HG03558 (cell line): ENCODE measurements at regions not wholly inside any gene's neighbourhood (a gene's known extent, or its start where the extent isn't known, plus 50 kb on each side); places are given as distances from the start of the nearest gene placed in this dataset.

Source experiments
- ATAC-seq: cut with Tn5 transposase; IDR thresholded peaks from one replicate; pipeline ENCODE4 v1.9.1; 2021; ENCODE audit warnings: moderate number of reproducible peaks; ENCODE audit not compliant: unreplicated experiment; ENCODE audit errors: extremely low read depth

DNA sequence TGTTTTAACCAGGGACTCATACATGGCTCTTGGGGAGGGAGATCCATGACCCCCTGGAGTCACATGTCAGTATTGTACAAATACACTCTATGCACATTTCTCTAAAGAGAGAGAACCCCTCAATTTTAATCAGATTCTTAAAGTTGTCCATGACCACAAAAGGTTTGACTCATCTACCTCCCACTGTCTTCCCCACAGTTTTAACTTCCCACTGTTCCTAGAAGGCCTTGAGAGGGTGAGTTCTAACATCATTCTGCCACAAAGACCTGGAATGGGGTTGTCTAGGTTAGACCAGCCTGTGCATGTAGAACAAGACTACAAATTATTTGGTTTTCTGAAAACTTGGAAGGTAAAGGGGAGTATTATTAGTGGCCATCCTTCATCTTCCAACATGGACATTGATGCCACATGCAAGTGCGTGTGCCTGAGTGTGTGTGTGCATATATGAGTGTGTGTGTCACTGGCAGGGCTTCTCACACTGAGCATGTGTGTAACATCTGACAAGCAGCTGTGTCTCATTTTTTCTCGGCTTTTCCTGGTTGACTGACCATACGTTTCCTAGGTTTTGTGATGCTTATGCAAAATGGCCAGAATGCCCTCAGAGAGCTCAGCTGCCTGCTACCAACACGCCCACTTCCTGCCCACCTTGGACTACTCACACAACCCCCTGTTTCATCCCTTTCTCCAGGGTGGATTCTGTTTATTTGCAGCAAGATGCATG is 94.6 kb upstream of the LGALSL start:
- no peak for ATAC-seq

DNA sequence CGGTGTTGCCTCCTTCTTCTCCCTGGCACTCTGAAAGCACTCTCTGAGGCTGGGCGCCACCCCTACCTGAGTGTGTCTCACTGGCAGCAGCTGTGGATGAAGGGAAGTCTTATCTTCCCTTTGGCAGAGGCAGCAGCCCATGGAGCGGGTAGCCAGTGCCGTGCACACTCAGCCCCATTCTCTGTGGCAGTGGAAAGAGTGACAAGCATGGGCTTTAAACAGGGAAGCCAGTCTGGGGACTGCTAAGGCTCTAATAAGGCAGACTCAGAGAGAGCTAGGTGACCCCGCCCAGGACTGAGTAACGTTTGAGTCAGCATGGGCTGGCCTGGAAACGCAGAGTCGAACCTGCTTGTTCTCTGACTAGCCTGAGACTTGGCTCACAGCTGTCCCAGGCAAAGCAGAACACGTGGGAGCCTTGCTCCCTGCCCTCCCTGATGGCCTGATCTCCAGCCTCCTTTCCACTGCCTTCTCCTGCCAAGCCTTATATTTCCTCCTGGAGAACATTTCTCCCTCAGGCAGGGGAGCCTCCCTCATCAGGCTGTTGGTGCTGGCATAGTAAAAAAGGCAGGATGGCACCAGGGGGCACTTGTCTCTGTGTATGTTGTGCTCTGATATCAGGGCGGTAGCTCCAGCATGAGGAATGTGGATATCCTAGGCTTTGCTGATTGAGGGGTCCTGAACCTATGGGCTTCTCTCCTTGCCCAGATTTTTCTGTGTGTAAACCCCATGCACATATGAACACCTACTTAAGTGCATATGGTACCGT is 93.9 kb upstream of the LGALSL start:
- ATAC-seq: no peak

DNA sequence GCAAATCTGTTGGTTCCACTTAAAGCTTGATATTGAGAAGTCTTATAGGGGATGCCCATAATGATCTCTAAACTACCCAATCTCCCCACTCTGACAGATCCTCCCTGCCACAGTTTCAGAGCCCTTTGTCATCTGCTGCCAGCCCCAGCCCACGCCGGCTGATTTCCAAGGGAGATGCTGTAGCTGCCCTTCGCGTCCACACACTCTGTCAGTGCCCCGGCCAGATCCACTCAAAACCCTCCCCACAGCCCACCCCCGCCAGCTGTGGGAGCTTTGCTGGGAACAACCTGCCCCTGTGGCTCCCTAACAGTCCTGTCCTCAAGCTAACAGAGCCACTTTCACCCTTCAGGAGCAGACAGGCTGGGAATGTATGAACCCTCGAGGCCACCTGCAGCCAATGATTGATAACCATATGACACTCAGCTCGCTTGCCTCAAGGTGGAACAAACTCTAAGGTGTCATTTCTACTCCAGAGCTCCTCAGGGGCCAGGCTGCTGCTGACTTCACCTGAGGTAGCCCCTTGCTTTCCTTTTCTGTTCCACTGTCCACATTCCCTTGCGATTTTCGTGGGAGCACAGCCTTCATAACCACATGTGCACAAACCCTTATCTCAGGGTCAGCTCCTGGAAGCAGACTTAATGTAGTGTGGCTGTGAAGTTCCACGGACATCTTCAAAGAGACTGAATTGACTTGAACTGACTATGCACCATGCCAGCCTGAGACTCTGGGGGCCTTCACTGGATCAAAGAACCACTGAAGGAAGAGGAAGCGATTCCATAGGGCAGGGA is 92.6 kb upstream of the LGALSL start:
- no peak for ATAC-seq

DNA sequence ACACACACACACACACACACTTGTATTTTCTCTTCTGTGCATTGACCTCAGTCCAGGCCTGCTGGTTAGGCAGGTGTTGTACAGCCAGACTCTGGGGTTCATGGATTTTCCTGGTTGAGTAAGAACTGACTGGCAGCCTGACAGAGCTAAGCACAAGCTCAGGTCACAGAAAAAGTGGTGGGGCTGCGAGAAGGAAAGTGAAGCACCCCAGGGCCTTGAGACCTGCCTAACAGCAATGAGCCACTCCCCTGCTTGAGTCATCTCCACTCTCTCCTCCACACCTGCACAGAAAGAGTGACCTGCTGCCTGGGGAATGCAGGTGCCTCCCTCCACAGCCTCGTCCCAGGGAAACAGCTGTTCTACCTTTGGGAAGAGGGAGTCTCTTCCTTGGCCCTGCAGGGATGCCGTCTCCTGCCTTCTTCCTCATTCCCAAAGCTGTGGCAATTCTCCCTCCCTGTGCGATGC is 91.4 kb upstream of the LGALSL start:
- no peak for ATAC-seq

DNA sequence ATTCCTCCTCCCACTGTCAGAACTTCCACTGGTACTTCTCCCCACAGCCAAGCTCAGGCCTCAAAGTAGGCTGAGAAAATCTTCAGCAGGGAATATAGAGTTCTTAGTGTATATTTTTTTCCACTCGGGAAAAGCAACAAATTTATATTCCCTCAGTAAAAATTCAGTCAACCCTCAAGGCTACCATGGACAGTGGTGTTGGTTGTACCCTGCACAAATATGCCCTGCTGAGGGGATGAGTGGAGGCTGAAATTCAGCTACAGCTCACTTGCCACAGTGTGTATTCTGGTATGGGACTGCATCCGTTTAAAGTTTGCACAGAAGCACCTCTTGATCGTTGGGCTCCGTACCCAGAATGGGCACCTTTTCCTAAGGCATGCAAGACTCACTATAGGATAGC is 90.8 kb upstream of the LGALSL start:
- no peak for ATAC-seq

DNA sequence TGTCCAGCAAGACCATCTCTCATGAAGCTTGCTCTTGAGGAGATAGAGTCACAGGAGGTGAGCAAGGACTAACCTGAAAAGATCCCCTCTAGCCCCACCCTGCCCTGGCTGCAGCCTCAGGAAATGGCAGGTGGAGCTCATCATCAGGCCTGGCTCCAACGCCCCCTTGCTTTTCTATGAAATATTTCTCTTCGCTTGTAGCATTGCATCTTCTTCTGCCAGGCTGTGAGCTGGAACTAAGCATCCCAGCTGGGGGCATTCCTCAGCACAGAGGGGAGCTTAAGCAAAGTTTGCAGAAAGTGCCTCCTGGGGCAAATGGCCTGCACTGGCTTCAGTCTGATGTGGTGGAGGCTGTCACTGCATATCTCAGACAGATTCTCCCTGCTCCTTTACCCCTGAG is 90.1 kb upstream of the LGALSL start:
- no peak for ATAC-seq

DNA sequence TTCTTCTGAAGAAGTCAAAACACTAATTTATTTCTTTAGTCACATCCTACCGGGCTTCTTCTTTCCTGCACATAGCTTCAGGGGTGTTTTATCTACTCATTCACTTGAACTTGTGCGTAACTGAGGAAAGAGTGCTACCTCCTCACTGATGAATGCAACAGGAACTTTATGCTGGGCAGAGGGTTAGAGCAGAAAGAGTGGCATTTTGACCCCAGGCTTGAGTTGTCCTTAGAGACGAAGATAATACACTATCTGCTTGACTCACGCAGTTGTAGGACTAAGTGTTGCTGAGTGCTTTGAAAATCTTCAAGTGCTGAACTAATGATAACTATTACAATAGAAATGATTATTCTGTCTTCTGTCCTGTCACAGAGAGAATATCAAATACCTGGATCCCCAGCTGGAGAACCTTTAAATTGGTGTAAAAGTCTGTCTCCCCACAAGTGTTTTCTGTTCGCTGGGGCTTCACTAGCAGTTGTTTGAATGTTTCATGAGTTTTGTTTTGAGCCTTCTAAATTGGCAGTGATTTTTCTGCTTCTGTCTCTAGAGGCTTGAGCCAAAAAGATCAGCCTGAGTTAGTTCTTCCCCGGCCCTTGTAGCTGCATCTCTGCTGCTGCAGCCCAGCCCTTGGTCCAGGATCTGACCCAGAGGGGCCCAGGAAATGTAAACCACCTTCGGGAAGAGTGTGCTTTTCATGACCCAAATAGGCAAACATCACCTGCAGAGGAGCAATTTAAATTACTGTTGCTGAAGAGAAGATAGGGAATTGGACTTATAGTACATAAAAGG is 86.3 kb upstream of the LGALSL start:
- no peak for ATAC-seq

DNA sequence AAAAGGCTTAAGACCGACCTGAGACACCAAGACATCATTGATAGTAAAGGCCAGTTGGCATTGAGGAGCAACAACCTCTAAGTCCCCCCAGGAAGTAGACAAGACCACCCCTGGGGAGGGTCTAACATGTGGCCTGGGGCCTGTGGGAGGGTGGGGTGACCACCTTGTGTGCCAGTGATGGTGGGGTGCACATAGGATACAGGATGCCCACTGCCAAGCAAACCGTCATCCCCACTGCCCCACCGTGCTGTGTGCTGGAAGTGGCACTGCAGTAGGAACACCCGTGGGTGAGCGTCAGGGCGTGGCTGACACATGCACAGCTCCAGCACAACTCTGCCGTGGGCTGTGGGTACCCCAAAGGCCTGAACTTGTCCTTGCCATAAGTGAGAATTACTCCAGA is 84.3 kb upstream of the LGALSL start:
- no peak for ATAC-seq

DNA sequence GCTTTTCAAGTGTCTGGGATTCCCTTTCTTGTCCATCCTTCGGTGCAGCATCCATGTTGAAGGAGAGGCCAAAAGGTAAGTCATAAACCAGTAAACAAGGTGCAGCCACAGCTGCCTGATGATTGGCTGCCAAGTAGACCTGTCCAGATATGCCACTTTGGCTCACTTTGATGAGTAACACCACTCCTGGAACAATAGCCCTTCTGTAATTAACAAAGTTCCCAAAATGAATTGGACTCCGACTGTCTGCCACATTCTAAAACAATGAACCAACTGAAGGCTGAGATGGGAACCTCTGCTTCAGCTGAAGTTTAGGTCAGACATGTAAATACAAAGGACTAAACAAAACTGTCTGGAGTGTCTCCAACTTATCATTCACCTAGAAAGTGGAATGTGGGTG is 82.2 kb upstream of the LGALSL start:
- no peak for ATAC-seq

DNA sequence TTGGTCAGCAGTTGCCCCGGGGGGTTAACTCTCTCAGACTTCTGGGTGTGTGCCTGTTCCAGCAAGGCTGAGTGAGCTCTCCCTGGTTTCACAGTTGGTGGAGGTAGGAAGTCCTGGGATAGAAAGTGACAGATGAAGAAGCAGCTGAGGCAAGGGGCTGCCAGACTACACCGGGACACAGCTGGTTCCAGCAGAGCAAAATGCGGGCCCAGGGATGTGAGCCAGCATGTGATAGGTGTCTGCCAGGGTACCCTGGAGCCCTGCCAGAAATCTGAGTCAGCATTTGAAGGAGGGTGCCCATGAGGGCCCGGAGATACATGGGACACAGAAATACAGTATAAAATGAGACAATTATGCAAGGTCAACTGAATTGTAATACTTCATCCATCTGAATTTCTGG is 79.3 kb upstream of the LGALSL start:
- no peak for ATAC-seq

DNA sequence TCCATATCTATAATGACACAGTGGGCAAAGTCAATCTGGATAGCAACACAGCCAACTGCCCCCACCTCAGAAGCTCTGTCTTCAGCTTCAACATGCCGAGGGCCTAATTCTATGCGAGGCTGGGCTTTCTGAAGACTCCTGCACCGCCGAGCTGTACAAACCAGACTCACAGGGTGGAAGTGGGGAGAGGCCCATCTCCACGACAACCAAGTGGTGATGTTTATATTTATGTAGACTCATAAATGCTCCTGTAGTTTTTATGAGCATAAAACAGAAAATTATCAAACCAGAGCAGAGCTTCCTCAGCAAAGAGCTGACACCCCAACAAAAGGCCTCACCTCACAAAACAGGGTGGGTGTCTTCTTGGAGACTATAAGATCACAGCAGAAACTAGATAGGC is 77.0 kb upstream of the LGALSL start:
- ATAC-seq: no peak

DNA sequence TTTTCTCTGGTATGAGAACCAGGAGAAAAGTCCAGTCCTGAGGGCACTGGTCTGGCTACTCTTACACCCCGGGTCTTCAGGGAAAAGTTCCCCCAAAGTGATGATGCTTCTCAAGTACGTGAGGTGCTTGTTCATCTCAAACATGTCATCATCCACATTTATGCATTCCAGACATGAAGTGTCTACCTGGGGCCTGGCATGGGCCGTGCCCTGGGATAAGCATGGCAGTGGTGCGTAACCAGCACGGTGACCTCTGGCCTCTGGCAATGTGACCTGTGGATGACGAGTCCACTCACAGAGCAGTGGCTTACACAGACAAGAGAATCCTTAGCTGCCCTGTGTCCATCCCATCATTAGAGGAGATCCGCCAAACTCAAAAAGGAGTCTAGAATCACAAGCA is 74.8 kb upstream of the LGALSL start:
- no peak for ATAC-seq

DNA sequence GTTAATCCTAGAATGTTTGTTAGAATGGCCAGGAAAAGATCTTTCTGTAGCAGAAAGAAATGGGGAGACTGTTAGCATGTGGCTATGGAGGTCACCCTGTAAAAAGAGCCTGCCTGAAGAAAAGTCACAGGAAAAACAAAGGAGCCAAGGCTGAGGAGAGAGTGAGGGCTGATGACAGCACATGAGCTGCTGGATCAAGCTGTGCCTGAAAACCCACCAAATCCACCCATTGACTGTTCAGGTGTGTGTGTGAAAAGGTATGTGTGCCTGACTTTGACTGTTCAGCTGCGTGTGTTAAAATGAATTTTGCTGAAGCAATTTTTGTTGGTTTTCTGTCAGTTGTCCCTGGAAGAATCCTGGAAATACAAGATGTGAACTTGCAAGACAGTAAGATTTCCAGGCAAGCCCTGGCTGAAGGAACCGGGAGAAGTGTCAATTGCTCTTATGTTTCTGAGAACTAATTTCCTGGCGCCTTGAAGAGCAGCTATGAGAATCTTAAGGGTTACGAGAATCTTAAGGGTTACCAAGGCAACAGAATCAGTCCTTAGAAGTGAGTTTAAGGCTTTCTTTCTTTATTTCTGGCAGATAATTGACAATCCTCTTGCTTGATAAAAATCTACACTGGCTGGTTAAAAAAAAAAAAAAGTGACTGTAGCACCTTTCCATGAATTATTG is 73.0 kb upstream of the LGALSL start:
- ATAC-seq: no peak

DNA sequence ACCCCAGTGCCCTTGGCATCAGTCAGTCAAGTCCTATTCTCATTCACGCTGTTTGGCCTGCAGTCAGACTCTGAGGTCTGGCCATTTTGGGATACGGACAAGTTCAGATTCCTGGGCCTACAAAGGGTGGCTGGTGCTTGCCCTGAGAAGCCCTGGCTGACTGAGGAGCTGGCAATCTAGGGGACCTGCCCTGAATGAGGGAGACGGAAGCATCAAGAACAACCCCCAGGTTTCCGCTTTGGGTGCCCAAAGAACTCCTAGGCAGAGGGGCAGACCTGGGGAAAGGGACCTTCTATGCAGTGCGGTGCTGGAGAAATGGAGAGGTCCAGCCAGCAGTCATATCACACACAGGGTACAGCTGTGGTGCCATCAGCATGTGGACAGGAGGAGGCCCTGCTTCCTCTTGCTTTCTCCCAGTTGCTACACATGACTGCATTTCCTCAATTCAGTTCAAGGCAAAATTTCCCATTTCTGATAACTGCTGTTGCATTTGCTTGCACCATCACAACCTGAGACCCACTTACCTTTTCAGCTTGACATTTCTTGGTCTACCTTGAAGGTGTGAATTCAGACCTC is 70.9 kb upstream of the LGALSL start:
- ATAC-seq: no peak

DNA sequence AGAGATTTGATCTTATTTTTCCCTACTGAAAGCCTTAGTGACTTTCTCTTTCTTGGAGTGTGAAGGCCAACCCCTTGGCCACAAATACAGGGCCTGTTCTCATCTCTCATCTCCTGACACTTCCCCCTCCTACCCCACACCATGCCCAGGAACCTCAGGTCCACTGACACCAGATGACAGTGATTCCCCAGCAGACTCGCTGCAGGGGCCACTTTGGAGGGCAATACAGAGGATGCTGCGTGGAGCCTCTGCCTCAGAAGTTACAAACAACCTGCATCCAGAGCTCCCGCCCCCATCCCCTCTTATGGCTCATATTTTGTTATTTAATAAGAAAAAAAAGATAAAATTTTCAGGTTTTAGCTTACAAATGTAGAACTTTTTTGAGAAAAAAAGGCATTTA is 70.1 kb upstream of the LGALSL start:
- no peak for ATAC-seq

DNA sequence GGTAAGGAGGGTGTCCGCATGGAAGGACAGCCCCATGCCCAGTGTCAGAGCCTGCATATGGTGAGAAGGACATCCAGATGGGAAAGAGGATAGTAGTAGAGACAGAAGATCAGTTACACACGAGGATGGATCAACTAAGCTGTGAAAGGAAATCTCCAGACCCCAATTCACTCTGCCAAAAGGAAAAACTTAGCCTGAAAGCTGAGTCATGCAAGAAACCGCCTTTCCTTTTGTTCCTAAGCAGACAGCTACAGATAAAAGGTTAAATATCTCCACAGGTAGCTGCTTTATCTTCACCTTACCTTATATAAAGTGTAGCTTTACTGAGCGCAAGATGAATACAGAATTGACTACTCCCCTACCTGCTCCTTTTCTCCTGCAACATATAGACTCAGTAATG is 67.3 kb upstream of the LGALSL start:
- no peak for ATAC-seq

DNA sequence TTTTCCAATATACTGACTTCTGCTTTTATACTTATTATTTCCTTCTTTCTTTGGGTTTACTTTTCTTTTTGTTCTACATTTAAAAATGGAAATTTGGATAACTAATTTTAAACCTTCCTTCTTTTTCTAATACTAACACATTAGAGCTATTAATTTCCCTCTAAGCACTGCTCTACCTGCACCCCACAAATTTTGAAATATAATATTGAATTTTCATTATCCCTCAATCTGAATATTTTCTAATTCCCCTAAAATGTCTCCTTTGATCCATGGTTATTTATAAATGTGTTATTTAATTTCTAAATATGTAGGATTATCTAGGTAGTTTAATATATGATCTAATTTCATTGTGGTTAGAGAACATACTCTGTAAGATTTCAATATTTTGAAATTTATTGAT is 63.4 kb upstream of the LGALSL start:
- no peak for ATAC-seq

DNA sequence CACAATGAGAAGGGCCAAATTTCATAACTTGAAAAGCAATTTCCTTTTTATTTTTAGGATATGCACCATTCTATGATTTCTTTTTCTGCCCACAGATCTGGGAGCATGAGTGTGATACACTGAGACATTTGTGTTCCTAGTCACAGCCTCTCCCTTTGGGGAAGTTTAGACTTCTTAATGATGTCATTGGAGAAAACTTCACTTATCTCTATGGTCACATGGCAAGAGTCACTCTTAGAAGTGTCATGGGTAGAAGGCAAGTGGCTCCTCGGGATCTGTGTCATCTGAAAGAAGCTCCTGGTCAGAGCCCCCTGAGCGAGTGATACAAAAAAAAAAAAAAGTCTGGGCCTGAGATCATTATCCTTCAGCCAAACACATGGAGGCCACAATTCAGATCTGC is 62.5 kb upstream of the LGALSL start:
- no peak for ATAC-seq

DNA sequence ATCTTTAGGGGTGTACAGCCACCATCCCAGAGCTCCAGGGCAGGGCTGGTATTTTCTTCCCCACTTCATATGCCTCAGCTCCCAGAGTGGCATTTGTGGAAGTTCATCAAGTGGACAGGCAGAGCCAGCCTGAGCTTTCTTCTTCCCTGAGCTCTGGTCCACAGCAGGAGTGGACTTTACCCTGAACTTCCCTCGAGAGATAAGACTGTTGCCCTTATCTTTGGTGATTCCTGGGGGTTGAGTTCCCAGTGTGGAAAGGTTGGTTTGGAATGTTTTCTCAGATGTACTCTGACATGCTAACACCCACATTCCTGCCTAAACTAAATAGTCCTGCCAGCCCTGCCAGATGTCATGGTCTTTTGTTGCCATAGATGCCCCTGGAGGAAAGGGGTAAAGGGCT is 62.0 kb upstream of the LGALSL start:
- no peak for ATAC-seq

DNA sequence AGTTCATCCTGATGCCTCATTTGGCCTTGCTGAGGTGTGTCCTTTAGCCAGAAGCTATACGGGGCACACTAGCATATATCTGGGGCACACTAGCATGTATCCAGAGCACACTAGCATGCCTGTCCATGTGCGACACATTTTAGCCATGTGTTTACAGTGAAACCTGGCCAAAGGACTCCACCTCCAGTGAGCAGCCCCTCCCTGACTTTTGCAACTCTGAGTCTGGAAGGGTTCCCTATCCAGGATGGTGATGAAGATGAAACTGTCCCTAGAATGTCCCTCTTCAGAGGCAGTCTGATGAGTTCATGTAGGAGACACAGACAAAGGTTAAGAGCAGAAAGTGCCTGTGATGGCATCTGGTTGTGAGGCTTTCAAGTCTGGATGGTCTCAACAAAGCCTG is 61.4 kb upstream of the LGALSL start:
- ATAC-seq: no peak
